K562 (cell line): ENCODE measurements at regions not wholly inside any gene's neighbourhood (a gene's known extent, or its start where the extent isn't known, plus 50 kb on each side); places are given as distances from the start of the nearest gene placed in this dataset.

Source experiments
- CHD1 ChIP-seq: fragments of 200-600 bp; sonication (generic); IDR thresholded peaks from one replicate; pipeline ENCODE4 v1.6.1; 2012; ENCODE audit warnings: mild to moderate bottlenecking, moderate library complexity, low read length, inconsistent platforms
- CTCF ChIP-seq, 3 experiments: IDR thresholded peaks in 2 of 3; conservative IDR thresholded peaks in 1 of 3; 2 replicates each; pipeline ENCODE4 v1.5.1; 2011 to 2012; ENCODE audit warnings: low read length in 3 of 3, mild to moderate bottlenecking in 3 of 3, control low read depth in 2 of 3, improper control_type of control experiment in 1 of 3, inconsistent platforms in 1 of 3, low read depth in 1 of 3, mixed read lengths in 1 of 3, moderate library complexity in 1 of 3; ENCODE audit not compliant: insufficient read depth in 2 of 3
- DPF2 ChIP-seq: fragments of 450-650 bp; IDR thresholded peaks from 2 replicates; pipeline ENCODE4 v1.6.1; 2016
- FOS ChIP-seq: IDR thresholded peaks from 3 replicates; pipeline ENCODE4 v1.6.1; 2011; ENCODE audit not compliant: insufficient read length; ENCODE audit errors: extremely low read depth
- FOXM1 ChIP-seq, 2 experiments: fragments of 450-650 bp in 1 of 2; sonication (generic) in 1 of 2; formaldehyde crosslinking in 1 of 2; IDR thresholded peaks; 2 replicates each; pipeline versions ENCODE4 v1.6.1 to v1.9.0; 2017 to 2022; ENCODE audit warnings: low read depth in 2 of 2, mild to moderate bottlenecking in 2 of 2, missing genetic modification reagents in 1 of 2, moderate library complexity in 1 of 2
- HDAC6 ChIP-seq: IDR thresholded peaks from 2 replicates; pipeline ENCODE4 v1.6.1; 2012; ENCODE audit warnings: low read depth, mild to moderate bottlenecking, control low read depth, inconsistent platforms, low read length, moderate library complexity
- POLR2A ChIP-seq: fragments of 450-650 bp; conservative IDR thresholded peaks from 2 replicates; pipeline ENCODE4 v1.6.1; 2016
- TBP ChIP-seq: optimal IDR thresholded peaks from 2 replicates; pipeline ENCODE3; 2011; ENCODE audit warnings: low read depth, low read length, improper control_type of control experiment
- YY1 ChIP-seq, 3 experiments: IDR thresholded peaks; 2 replicates each; pipeline ENCODE4 v1.6.1; 2011; ENCODE audit warnings: low read length in 2 of 3, mild to moderate bottlenecking in 2 of 3, moderate library complexity in 2 of 3, borderline replicate concordance in 1 of 3, control low read depth in 1 of 3, low read depth in 1 of 3; ENCODE audit not compliant: insufficient read depth in 3 of 3, insufficient replicate concordance in 2 of 3, control insufficient read depth in 1 of 3, insufficient read length in 1 of 3; ENCODE audit errors: extremely low read depth in 1 of 3
- ZNF140 ChIP-seq: fragments of 250-450 bp; sonication (Bioruptor Pico); IDR thresholded peaks from 2 replicates; pipeline ENCODE4 v1.8.0; 2021; ENCODE audit warnings: moderate library complexity, mild to moderate bottlenecking, inconsistent platforms
- ZNF766 ChIP-seq: fragments of 200-800 bp; sonication (Bioruptor generic); conservative IDR thresholded peaks from 2 replicates; pipeline ENCODE4 v1.6.1; 2016; ENCODE audit warnings: missing genetic modification characterization, missing compliant biosample characterization

DNA sequence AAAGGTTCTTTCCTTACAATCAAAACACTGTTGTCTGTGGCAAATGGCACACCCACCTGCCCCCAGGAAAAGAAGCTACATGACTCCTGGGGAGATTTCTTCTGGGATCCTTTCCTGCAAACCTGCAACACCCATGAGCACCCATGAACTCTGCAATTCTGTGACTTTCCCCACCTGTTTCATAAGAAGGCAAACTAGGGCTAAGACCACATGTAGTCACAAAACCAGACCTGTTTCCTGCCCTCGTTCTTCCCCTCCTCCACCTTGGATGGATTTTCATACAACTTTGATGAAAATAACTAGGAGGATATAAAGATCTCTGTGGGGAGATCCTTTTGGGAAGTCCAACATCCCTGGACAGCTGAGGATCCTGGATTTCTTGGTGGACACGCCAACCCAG, 1084.7 kb downstream of the BCL11B start:
- TF ChIP-seq CTCF (IDR thresholded peaks at IDR 0.05 in 2 of 3, conservative IDR thresholded peaks at IDR 0.05 in 1 of 3; ENCODE audit: insufficient read depth in 2 of 3, low read depth in 1 of 3, low read length in 3 of 3) (no peak), FOS (no peak), DPF2 (no peak), ZNF766 (CRISPR knock-in tag) (no peak), HDAC6 (no peak), POLR2A (no peak), ZNF140 (CRISPR knock-in tag) (no peak), YY1 (IDR thresholded peaks at IDR 0.05; ENCODE audit: borderline replicate concordance in 1 of 3, control insufficient read depth in 1 of 3, extremely low read depth in 1 of 3, insufficient read depth in 3 of 3, insufficient read length in 1 of 3, insufficient replicate concordance in 2 of 3, low read depth in 1 of 3, low read length in 2 of 3) (no peak), CHD1 (no peak), FOXM1 (IDR thresholded peaks at IDR 0.05; ENCODE audit: low read depth) (no peak), FOXM1 (CRISPR knock-in tag; IDR thresholded peaks at IDR 0.05; ENCODE audit: low read depth) (no peak), TBP (no peak)
